NOMO-1 treated with DMSO at 0.1 percent for 48 hours (cell line): ENCODE measurements at regions not wholly inside any gene's neighbourhood (a gene's known extent, or its start where the extent isn't known, plus 50 kb on each side); places are given as distances from the start of the nearest gene placed in this dataset.

Experiments
- DNase-seq: peaks from one replicate; lab custom pipeline; 2025; ENCODE audit not compliant: unreplicated experiment; lab: John Stamatoyannopoulos, UW

DNA sequence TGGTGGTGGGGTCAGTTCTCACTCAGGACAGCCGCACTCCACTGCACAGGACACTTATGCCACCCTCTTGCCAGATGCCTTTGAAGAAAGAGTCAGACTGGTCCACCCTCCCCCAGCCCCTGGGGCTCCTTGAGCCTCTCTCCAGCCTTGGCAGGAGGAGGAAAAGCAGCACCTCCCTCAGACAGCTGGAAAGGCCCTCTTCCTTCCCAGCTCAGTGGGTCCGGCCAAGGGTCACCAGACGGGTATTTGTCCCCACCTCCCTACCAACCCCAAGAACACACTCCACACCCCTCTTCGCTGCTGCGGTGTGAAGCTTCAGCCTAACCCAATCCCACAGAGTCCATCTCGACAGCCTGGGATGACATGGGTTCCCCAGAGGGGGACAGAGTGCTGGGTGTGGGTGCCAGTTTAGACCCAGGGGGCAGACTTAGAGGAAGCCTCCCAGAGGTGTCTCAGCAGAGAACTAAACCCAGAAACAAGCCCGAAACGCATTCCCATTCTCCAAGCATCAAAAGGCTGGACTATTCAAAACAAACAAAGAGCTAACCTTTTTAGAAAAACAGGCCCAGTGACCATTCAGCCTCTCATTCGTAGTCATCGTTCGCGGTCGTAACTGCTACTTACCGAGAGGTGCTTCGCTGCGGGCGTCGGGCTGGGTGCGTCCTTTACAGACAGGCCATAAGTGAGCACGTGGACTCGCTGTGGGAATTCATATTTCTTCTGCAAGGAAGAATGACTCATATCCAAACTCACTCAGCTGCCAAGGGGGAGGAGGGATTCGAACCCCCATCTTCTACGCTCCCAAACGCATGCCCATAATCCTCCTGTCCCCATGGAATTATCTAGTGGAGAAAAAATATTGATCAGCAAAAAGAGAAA lies 57.5 kb upstream of the ANO1 start:
- no peak for DNase-seq

DNA sequence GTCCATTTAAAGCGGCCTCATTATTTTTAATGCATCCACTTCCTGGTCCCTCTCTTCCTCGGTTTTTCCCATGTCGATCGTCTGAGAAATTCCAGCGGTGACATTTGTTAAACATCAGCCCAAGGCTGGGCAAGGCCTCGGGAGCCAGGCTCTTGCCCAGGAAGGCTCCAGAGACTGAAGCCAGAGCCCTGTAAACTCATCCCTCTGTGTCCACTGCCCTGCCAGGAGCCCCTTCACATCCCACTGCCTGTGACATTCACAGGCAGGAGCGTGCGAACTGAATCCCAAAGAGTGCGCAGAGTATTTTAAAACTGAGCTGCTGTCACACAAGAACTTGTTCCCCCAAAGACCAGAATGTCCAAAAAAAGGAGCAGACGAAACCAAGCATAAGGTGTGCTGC lies 56.5 kb upstream of the ANO1 start:
- no peak for DNase-seq

DNA sequence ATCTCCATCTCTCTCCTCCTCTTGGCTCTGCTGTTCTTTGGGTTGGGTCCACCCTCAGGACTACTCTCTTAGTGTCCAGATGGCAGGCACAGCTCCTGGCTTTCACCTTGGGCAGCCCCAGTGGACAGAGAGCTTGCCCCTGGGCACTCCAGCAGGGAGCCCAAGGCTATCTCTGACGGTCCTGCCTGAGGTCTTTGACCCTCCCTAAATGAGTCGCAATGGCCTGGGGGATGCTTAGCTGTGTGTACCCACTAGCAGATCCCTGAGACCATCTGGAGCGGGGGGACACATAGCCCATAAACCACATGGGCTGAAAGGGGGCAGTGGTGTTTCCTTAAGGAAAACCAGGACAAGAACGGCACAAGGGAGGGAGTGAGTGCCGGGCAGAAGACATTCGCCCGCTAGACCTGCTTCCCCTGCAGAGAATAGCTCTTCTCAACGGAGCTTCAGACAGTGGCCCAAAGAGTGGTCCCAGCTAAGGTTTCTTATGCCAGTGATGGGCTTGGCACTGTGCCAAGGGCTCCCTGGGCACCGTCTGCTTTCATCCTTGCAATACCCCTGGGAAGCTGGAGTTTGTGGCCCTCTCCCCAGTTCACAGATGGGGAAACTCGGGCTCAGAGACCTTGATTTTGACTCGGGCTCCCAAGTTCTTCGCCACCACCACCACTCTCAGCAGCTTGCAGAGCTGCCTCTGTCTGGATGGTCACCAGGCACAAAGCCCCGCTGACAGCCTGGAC lies 53.9 kb upstream of the ANO1 start:
- DNase-seq = no peak

DNA sequence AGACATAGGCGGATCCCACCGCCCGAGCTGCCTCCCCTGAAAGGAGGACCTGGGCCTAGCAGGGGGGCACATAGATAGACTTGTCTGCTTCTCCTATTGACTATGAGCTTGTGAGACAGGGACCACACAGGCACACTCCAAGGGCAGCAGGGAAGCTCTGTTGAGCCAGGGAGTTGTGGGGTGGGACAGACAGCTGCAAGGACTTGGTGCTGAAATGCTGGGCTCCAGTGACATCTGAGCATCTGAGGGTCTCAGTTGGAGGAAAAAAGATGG lies 53.4 kb upstream of the ANO1 start:
- DNase-seq = no peak

DNA sequence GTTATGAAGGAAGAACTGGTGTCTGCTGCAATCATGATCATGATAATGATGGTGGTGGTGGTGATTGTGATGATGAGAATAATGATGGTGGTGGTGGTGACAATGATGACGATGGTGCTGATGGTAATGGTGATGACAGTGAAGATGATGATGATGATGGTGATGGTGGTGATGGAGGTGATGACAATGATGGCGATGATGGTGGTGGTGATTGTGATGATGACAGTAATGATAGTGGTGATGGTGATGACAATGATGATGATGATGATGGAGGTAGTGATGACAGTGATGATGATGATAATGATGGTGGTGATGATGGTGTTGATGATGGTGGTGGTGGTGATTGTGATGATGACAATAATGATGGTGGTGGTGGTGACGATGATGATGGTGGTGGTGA lies 52.8 kb upstream of the ANO1 start:
- no peak for DNase-seq

DNA sequence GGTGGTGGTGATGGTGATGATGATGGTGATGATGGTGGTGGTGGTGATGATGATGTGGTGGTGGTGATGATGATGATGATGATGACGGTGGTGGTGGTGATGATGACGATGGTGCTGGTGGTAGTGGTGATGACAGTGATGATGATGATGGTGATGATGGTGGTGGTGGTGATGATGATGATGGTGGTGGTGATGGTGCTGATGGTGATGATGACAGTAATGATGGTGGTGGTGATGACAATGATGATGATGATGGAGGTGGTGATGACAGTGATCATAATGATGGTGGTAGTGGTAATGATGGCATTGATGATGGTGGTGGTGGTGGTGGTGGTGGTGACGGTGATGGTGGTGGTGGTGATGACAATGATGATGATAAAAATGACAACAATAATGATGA lies 52.1 kb upstream of the ANO1 start:
- DNase-seq = no peak

DNA sequence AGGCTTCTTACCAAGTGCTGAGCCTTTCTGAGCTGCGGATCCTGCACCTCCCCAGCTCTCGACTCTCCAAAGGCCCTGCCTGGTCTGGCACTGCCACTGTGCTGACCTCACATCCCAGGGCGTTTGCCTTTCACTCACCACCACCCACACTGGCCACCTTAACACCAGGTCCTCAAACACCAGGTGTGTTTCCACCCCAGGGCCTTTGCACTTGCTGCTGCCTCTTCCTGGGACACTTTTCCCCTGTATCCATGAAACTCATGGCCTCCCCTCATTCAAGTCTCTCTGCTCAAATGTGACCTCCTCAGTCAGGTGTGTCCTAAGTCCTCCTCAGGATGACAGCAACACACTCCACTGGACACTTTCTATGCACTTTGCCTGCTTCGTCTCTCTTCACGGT lies 51.4 kb upstream of the ANO1 start:
- no peak for DNase-seq

DNA sequence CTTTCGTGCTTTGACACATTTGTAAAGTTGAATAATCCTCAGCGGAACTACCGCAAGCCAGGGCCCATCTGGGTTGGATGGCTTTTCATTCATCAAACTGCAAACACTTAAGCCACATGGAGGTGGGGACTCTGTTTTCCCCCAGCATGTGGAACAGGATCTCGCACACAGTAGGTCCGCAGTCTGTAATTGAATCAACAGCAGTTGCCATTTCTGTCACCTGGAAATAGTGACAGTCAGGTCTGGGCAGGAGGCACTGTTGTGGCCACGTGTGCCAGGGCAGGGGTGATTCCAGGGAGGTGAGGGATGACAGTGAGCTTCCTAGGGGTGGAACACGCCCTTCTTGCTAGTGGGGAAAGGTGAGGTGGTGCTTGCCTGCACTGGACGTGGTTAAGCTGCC lies 50.7 kb upstream of the ANO1 start:
- no peak for DNase-seq

DNA sequence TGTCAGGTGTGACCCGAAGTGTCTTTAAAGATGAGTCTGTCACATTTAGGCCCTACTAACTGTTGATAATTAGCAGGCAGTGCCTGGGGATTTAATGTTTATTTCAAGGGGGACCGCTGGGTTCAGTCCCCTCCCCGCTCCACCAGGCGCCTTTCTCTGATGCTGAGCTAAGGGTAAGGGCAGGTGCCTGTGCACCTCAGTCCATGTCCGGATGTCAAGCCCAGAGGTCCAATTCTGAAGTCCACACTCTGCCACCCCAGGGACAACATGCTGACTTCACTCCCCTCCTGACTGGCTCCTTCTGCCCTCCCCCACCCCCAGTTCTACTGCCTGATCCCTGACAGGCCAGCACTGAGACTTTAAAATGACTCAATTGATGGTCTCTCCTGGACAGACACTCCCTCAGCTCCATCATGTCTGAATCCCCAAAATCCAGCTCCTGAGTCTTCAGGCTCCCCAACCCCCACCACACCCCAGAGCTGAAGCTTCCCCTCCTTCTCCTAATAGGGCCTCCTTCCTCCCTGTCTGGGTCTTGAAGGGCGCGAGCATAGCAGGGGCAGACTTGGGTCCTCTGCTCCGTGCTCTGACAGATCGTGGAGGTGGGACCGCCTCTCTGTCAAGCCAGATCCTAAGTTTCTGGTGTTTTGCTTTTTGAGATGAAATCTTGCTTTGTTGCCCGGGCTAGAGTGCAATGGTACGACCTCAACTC lies 49.8 kb upstream of the ANO1 start:
- DNase-seq = no peak
